ENCODE measurements at regions not wholly inside any gene's neighbourhood (a gene's known extent, or its start where the extent isn't known, plus 50 kb on each side); places are given as distances from the start of the nearest gene placed in this dataset.

DNA sequence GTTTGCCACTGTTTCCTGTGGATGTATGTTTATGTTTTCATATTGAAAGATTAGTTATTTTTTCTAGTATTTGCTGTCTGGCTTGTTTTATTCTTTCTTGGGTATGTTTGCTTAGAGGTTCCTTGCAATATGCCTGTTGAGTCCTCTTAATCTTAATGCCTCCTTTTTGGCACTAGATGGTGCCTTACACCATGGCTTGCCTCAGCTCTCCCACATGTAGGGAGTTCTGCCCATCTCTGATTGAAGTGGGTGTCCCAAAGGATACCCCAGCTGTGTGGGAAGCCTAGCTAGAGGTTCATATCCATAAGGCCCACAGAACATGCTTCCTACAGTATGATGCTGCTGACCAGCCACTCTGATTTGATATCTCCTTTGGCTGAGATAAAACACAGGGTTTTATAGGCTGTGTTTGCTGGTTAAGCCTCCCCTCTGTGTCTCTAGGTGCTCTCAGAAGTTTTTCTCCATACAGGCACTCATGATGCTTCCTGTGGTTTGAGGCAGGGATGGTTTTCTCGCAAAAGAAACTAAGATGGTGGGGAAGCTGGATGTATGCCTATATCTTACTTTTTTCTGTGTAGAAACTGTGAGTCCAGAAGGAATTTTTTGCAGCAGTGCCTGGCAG, 162.4 kb downstream of the ASB9 start:
- no peaks in the 10 kb centered on the region for H3K9me1 ChIP-seq (ENCODE audit: insufficient read depth, low read length)
- H2AK5ac ChIP-seq (ENCODE audit: low read depth, low read length), result no peak overlapping the region
- H2BK20ac ChIP-seq (ENCODE audit: low read depth, low read length), result no peak overlapping the region
- no peaks in the 10 kb centered on the region for H3K79me1 ChIP-seq (ENCODE audit: low read depth in 1 of 2, low read length in 2 of 2)
- H4K5ac ChIP-seq (ENCODE audit: low read depth, low read length), result no peak overlapping the region
- intact Hi-C loops (cut with micrococcal nuclease), result no loop called here
- no peak overlapping the region for H3K18ac ChIP-seq (ENCODE audit: low read depth, low read length)
- no peak for ATAC-seq (ENCODE audit: low read depth)
- no peak for DNase-seq
- dilution Hi-C loops (cut with HindIII; ENCODE audit: low sequenced_read_pairs, unreplicated experiment), result no loop called here
- H3K14ac ChIP-seq (replicated peaks; ENCODE audit: low read depth, low read length), result no peak overlapping the region
- no peak overlapping the region for H2AFZ ChIP-seq (replicated peaks; ENCODE audit: low read length, poor library complexity)
- in situ Hi-C loops (cut with MboI; ENCODE audit: low sequenced_read_pairs), result no loop called here
- CTCF ChIA-PET, result no interaction called here
- H3K9me3 ChIP-seq (ENCODE audit: control insufficient read depth, insufficient read depth, low read length), result no peaks in the 10 kb centered on the region
- no peak overlapping the region for H3K56ac ChIP-seq (ENCODE audit: extremely low read depth, insufficient read depth, low read length)
- H2BK120ac ChIP-seq (ENCODE audit: low read depth, low read length), result no peak overlapping the region
- no CpG with 5 or more reads among the region's 1 CpG for WGBS, 2 experiments (ENCODE audit: extremely low coverage in 2 of 2, insufficient read length in 1 of 2)
- no peak overlapping the region for H3K4me3 ChIP-seq (ENCODE audit: insufficient read depth, low read depth, low read length)
- H4K8ac ChIP-seq (ENCODE audit: low read depth in 2 of 2, low read length in 2 of 2), result no peak overlapping the region
- POLR2A ChIA-PET (ENCODE audit: unreplicated experiment), result no interaction called here
- H4K91ac ChIP-seq (ENCODE audit: insufficient read depth, low read depth, low read length), result no peak overlapping the region
- no TSS peak for BruUV-seq (replicated peaks)
- H2BK5ac ChIP-seq (ENCODE audit: low read depth, low read length, poor library complexity, severe bottlenecking), result no peak overlapping the region
- no peak overlapping the region for H3K4ac ChIP-seq (ENCODE audit: low read depth, low read length)
- no peak overlapping the region for H2AK9ac ChIP-seq (replicated peaks; ENCODE audit: low read depth, low read length, poor library complexity)
- H3K23ac ChIP-seq (ENCODE audit: low read depth, low read length), result no peak overlapping the region
- H3K27me3 ChIP-seq (ENCODE audit: control insufficient read depth, insufficient read depth, low read length), result no peaks in the 10 kb centered on the region
- H3K4me1 ChIP-seq (ENCODE audit: control insufficient read depth, insufficient read depth, low read length), result no peaks in the 10 kb centered on the region
- no peak overlapping the region for H3K4me2 ChIP-seq (ENCODE audit: low read depth, low read length)
- no peak overlapping the region for H3K27ac ChIP-seq (ENCODE audit: insufficient read depth, low read length)
- no peaks in the 10 kb centered on the region for H4K20me1 ChIP-seq (ENCODE audit: insufficient read depth, low read length)
- no peaks in the 10 kb centered on the region for H3K36me3 ChIP-seq (ENCODE audit: control insufficient read depth, insufficient read depth, low read length)
- no peak overlapping the region for H2BK15ac ChIP-seq (ENCODE audit: low read depth, low read length)
- TF ChIP-seq POLR2A (IDR thresholded peaks at IDR 0.05; ENCODE audit: low read depth, low read length) (no peak), CEBPB (IDR thresholded peaks at IDR 0.05; ENCODE audit: low read depth, low read length) (no peak), RCOR1 (IDR thresholded peaks at IDR 0.05; ENCODE audit: insufficient replicate concordance, low read length) (no peak), BHLHE40 (IDR thresholded peaks at IDR 0.05; ENCODE audit: low read depth, low read length) (no peak), CHD1 (IDR thresholded peaks at IDR 0.05; ENCODE audit: low read depth, low read length) (no peak), RAD21 (IDR thresholded peaks at IDR 0.05; ENCODE audit: low read length) (no peak), MXI1 (IDR thresholded peaks at IDR 0.05; ENCODE audit: borderline replicate concordance, low read depth, low read length) (no peak), MAZ (IDR thresholded peaks at IDR 0.05; ENCODE audit: borderline replicate concordance, low read depth, low read length) (no peak), FOS (IDR thresholded peaks at IDR 0.05; ENCODE audit: low read depth, low read length) (no peak), SMC3 (IDR thresholded peaks at IDR 0.05; ENCODE audit: low read depth, low read length) (no peak), MAFK (IDR thresholded peaks at IDR 0.05; ENCODE audit: low read depth, low read length) (no peak), NFE2L2 (IDR thresholded peaks at IDR 0.05; ENCODE audit: low read depth, low read length) (no peak), RFX5 (IDR thresholded peaks at IDR 0.05; ENCODE audit: low read depth, low read length) (no peak)
- TF ChIP-seq, protein P1, sequence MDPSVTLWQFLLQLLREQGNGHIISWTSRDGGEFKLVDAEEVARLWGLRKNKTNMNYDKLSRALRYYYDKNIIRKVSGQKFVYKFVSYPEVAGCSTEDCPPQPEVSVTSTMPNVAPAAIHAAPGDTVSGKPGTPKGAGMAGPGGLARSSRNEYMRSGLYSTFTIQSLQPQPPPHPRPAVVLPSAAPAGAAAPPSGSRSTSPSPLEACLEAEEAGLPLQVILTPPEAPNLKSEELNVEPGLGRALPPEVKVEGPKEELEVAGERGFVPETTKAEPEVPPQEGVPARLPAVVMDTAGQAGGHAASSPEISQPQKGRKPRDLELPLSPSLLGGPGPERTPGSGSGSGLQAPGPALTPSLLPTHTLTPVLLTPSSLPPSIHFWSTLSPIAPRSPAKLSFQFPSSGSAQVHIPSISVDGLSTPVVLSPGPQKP (IDR thresholded peaks at IDR 0.05; ENCODE audit: borderline replicate concordance, low read depth, low read length), result no peak
- TF ChIP-seq, protein P2, sequence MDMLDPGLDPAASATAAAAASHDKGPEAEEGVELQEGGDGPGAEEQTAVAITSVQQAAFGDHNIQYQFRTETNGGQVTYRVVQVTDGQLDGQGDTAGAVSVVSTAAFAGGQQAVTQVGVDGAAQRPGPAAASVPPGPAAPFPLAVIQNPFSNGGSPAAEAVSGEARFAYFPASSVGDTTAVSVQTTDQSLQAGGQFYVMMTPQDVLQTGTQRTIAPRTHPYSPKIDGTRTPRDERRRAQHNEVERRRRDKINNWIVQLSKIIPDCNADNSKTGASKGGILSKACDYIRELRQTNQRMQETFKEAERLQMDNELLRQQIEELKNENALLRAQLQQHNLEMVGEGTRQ (IDR thresholded peaks at IDR 0.05; ENCODE audit: low read depth, low read length), result no peak
- TF ChIP-seq, protein P3, sequence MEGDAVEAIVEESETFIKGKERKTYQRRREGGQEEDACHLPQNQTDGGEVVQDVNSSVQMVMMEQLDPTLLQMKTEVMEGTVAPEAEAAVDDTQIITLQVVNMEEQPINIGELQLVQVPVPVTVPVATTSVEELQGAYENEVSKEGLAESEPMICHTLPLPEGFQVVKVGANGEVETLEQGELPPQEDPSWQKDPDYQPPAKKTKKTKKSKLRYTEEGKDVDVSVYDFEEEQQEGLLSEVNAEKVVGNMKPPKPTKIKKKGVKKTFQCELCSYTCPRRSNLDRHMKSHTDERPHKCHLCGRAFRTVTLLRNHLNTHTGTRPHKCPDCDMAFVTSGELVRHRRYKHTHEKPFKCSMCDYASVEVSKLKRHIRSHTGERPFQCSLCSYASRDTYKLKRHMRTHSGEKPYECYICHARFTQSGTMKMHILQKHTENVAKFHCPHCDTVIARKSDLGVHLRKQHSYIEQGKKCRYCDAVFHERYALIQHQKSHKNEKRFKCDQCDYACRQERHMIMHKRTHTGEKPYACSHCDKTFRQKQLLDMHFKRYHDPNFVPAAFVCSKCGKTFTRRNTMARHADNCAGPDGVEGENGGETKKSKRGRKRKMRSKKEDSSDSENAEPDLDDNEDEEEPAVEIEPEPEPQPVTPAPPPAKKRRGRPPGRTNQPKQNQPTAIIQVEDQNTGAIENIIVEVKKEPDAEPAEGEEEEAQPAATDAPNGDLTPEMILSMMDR (conservative IDR thresholded peaks at IDR 0.05; ENCODE audit: low read depth, low read length), result no peak
- H3K9ac ChIP-seq (ENCODE audit: low read depth, low read length), result no peak overlapping the region

Data from IMR-90 (cell line).